Neural progenitor cell (in vitro differentiated cells): ENCODE measurements at regions not wholly inside any gene's neighbourhood (a gene's known extent, or its start where the extent isn't known, plus 50 kb on each side); places are given as distances from the start of the nearest gene placed in this dataset.

Experiments
- DNase-seq: peaks from one replicate; pipeline ENCODE4 v3.0.0-alpha.2; 2016; ENCODE audit warnings: low spot score
- H2AFZ ChIP-seq: fragments of 200-600 bp; sonication (generic); replicated peaks from 2 replicates; pipeline ENCODE4 v1.6.1; 2016; ENCODE audit warnings: antibody characterized with exemption
- H3F3A ChIP-seq: fragments of 200-600 bp; sonication (generic); 2 replicates; pipeline ENCODE4 v1.6.1; 2016; ENCODE audit warnings: antibody characterized with exemption, low read depth
- H3K27ac ChIP-seq: fragments of 200-600 bp; sonication (generic); 2 replicates; pipeline ENCODE4 v1.5.1; 2016; ENCODE audit warnings: mild to moderate bottlenecking
- H3K27me3 ChIP-seq: fragments of 200-600 bp; sonication (generic); 2 replicates; pipeline ENCODE4 v1.6.1; 2016; ENCODE audit warnings: mild to moderate bottlenecking, moderate library complexity
- H3K36me3 ChIP-seq: fragments of 200-600 bp; sonication (generic); 2 replicates; pipeline ENCODE4 v1.5.1; 2016
- H3K4me1 ChIP-seq: fragments of 200-600 bp; sonication (generic); 2 replicates; pipeline ENCODE4 v1.6.1; 2016; ENCODE audit warnings: mixed run types
- H3K4me2 ChIP-seq: fragments of 200-600 bp; sonication (generic); 2 replicates; pipeline ENCODE4 v1.6.1; 2016
- H3K4me3 ChIP-seq: fragments of 200-600 bp; sonication (generic); 2 replicates; pipeline ENCODE4 v1.5.1; 2016
- H3K79me2 ChIP-seq: fragments of 200-600 bp; sonication (generic); 2 replicates; pipeline ENCODE4 v1.6.1; 2016; ENCODE audit warnings: low read depth
- H3K9ac ChIP-seq: fragments of 200-600 bp; sonication (generic); 2 replicates; pipeline ENCODE4 v1.6.1; 2016
- H3K9me3 ChIP-seq: fragments of 200-600 bp; sonication (generic); 2 replicates; pipeline ENCODE4 v1.5.1; 2016; ENCODE audit warnings: low read depth
- H4K20me1 ChIP-seq: fragments of 200-600 bp; sonication (generic); 2 replicates; pipeline ENCODE4 v1.6.1; 2016; ENCODE audit warnings: low read depth
- H3K27ac Mint-ChIP-seq: 3 replicates; pipeline ENCODE4 v1.8.0; 2021; ENCODE audit warnings: mixed read lengths
- H3K27me3 Mint-ChIP-seq: 2 replicates; pipeline ENCODE4 v1.8.0; 2022; ENCODE audit warnings: low read depth, mild to moderate bottlenecking, inconsistent platforms, moderate library complexity, mixed read lengths; ENCODE audit not compliant: insufficient read depth
- H3K36me3 Mint-ChIP-seq: 3 replicates; pipeline ENCODE4 v1.8.0; 2021; ENCODE audit warnings: mixed read lengths
- H3K4me1 Mint-ChIP-seq: 3 replicates; pipeline ENCODE4 v1.8.0; 2021; ENCODE audit warnings: mixed read lengths
- H3K4me3 Mint-ChIP-seq: 3 replicates; pipeline ENCODE4 v1.8.0; 2021; ENCODE audit warnings: mild to moderate bottlenecking, moderate library complexity, mixed read lengths
- H3K9me3 Mint-ChIP-seq: 3 replicates; pipeline ENCODE4 v1.8.0; 2020; ENCODE audit warnings: mixed read lengths
- EZH2 ChIP-seq: fragments of 200-600 bp; sonication (generic); IDR thresholded peaks from 2 replicates; pipeline ENCODE4 v1.6.1; 2017; ENCODE audit warnings: antibody characterized with exemption, mild to moderate bottlenecking, moderate library complexity
- EZH2phosphoT487 ChIP-seq: fragments of 200-600 bp; sonication (generic); IDR thresholded peaks from 2 replicates; pipeline ENCODE4 v1.6.1; 2017; ENCODE audit warnings: antibody characterized with exemption
- TF ChIP-seq, protein P1 (sequence below): fragments of 200-600 bp; sonication (generic); IDR thresholded peaks from 2 replicates; pipeline ENCODE4 v1.5.1; 2017; ENCODE audit warnings: antibody characterized with exemption, mild to moderate bottlenecking

DNA sequence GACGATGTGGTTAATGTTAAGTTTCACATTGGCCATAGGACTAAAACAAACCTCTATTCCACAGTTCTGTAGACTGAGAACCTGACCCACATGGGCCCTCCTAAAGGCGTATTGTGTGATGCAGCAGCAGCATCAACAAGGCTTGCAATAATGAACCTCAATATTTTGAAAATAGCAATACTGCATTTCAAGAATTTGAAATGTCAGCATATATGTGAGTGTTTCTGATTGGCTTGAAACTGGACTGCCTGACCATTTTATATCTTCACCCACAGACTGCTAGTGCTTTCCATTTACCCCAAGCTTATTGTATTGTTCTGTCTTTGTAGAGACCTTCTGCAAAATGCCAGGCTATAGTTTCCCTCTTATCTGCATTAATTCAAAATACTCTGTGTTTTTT, 1122.3 kb downstream of the IGSF11 start:
- Histone ChIP-seq H3K4me3 (no peak overlapping the region), H3F3A (no peaks in the 10 kb centered on the region), H3K9me3 (no peaks in the 10 kb centered on the region), H3K36me3 (no peaks in the 10 kb centered on the region), H4K20me1 (peaks cover 4% of the 10 kb centered on the region), H2AFZ (no peak overlapping the region), H3K9ac (no peak overlapping the region), H3K27ac (no peak overlapping the region), H3K4me2 (no peak overlapping the region), H3K79me2 (no peaks in the 10 kb centered on the region), H3K4me1 (peaks cover 6% of the 10 kb centered on the region), H3K27me3 (no peaks in the 10 kb centered on the region)
- TF ChIP-seq EZH2phosphoT487, result no peak
- TF ChIP-seq, protein P1, sequence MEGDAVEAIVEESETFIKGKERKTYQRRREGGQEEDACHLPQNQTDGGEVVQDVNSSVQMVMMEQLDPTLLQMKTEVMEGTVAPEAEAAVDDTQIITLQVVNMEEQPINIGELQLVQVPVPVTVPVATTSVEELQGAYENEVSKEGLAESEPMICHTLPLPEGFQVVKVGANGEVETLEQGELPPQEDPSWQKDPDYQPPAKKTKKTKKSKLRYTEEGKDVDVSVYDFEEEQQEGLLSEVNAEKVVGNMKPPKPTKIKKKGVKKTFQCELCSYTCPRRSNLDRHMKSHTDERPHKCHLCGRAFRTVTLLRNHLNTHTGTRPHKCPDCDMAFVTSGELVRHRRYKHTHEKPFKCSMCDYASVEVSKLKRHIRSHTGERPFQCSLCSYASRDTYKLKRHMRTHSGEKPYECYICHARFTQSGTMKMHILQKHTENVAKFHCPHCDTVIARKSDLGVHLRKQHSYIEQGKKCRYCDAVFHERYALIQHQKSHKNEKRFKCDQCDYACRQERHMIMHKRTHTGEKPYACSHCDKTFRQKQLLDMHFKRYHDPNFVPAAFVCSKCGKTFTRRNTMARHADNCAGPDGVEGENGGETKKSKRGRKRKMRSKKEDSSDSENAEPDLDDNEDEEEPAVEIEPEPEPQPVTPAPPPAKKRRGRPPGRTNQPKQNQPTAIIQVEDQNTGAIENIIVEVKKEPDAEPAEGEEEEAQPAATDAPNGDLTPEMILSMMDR, result no peak
- TF ChIP-seq EZH2, result no peak
- Mint-ChIP-seq H3K36me3 (no peaks in the 10 kb centered on the region), H3K4me1 (peaks cover 3% of the 10 kb centered on the region), H3K9me3 (no peaks in the 10 kb centered on the region), H3K4me3 (no peak overlapping the region), H3K27me3 (no peaks in the 10 kb centered on the region), H3K27ac (no peak overlapping the region)
- no peak for DNase-seq

DNA sequence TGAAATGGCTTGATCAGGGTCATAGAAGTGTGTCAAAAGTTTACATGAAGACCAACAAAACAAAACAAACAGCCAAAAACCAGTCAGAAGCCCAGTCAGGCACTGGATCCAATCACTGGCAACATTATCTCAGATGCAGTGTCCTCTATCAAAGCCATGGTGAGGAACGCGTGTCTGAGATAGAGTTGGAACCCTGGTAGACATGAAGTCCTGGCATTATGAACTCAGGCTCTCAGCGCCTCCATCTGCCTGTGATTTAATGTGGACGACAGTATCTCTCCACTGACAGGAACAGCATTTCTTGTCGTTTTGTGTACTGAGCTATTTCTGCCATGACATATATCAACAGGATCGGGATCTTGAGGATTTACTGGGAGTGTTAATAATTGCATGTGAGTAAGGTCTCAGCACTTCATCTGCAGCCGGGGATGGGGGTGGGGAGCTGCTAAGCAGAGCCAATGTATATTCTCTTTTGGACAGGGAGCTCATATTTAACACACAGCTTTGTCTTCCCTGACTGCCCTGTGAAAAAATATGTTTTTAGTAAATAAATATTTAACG, 1120.0 kb downstream of the IGSF11 start:
- Mint-ChIP-seq H3K36me3 (no peaks in the 10 kb centered on the region), H3K27ac (no peak overlapping the region), H3K9me3 (no peaks in the 10 kb centered on the region), H3K4me1 (peaks cover 6% of the 10 kb centered on the region), H3K27me3 (no peaks in the 10 kb centered on the region), H3K4me3 (no peak overlapping the region)
- no peak for DNase-seq
- H3K4me1 ChIP-seq, result peaks cover 7% of the 10 kb centered on the region
- H2AFZ ChIP-seq, result no peak overlapping the region
- TF ChIP-seq EZH2, result no peak
- TF ChIP-seq, protein P1, result no peak
- no peak for TF ChIP-seq EZH2phosphoT487
- H3K4me3 ChIP-seq, result no peak overlapping the region
- H3F3A ChIP-seq, result no peaks in the 10 kb centered on the region
- no peak overlapping the region for H3K27ac ChIP-seq
- peaks cover 4% of the 10 kb centered on the region for H4K20me1 ChIP-seq
- no peaks in the 10 kb centered on the region for H3K36me3 ChIP-seq
- no peak overlapping the region for H3K4me2 ChIP-seq
- no peaks in the 10 kb centered on the region for H3K79me2 ChIP-seq
- H3K9me3 ChIP-seq, result no peaks in the 10 kb centered on the region
- no peak overlapping the region for H3K9ac ChIP-seq
- H3K27me3 ChIP-seq, result no peaks in the 10 kb centered on the region

DNA sequence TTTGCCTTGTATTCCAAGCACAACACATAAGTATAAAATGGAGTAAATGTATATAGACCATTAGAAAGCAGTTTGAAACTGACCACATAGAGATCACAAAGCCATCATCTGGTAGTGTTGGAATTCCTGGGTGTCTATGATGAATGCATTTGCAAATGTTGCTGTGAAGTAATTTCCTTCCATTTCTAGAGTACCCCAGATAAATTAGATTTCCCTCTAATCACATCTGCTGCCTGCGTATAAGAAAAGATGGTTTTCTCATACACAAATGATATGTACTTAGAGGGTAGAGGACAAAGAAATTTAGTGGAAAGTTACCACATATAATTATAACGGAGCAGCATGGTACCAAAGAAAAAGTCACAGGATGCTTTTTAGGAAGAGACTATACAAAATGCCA, 1117.8 kb downstream of the IGSF11 start:
- no peak overlapping the region for H3K27ac ChIP-seq
- peaks cover 20% of the 10 kb centered on the region for H3K4me1 ChIP-seq
- no peak overlapping the region for H3K9ac ChIP-seq
- no peak overlapping the region for H3K4me3 ChIP-seq
- H3K9me3 ChIP-seq, result no peaks in the 10 kb centered on the region
- Mint-ChIP-seq H3K9me3 (no peaks in the 10 kb centered on the region), H3K27ac (no peak overlapping the region), H3K4me3 (no peak overlapping the region), H3K36me3 (no peaks in the 10 kb centered on the region), H3K4me1 (peaks cover 23% of the 10 kb centered on the region), H3K27me3 (no peaks in the 10 kb centered on the region)
- no peaks in the 10 kb centered on the region for H3K27me3 ChIP-seq
- no peak overlapping the region for H3K4me2 ChIP-seq
- TF ChIP-seq, protein P1, result no peak
- no peaks in the 10 kb centered on the region for H4K20me1 ChIP-seq
- H2AFZ ChIP-seq, result no peak overlapping the region
- H3K79me2 ChIP-seq, result no peaks in the 10 kb centered on the region
- no peaks in the 10 kb centered on the region for H3F3A ChIP-seq
- no peaks in the 10 kb centered on the region for H3K36me3 ChIP-seq
- no peak for DNase-seq
